K562 (cell line): ENCODE measurements at regions not wholly inside any gene's neighbourhood (a gene's known extent, or its start where the extent isn't known, plus 50 kb on each side); places are given as distances from the start of the nearest gene placed in this dataset.

ENCODE experiments used
- ATAC-seq: fragments of 200-7000 bp; cut with Tn5 transposase; 3 replicates; pipeline ENCODE4 v1.9.1; 2020; ENCODE audit warnings: moderate library complexity
- BruUV-seq: library from RNA; stranded (reverse); fragments of 400-500 nt; replicated peaks from 2 replicates; lab custom pipeline; 2021; lab: Mats Ljungman, UMichigan
- CTCF ChIA-PET: fragments of 300-600 bp; formaldehyde crosslinking; extraction: SDS; loops from one replicate; lab custom pipeline; 2021; ENCODE audit warnings: low intra/inter-chr PET ratio; lab: Yijun Ruan, JAX
- POLR2A ChIA-PET: fragments of 300-600, 350-650 bp; sonication (Branson Sonifier 250); formaldehyde crosslinking; extraction: SDS; loops from one replicate; lab custom pipeline; 2021; ENCODE audit warnings: antibody characterized with exemption, inconsistent platforms; lab: Yijun Ruan, JAX
- DNase-seq, 4 experiments: peaks; one replicate each; pipeline versions ENCODE4 v3.0.0 to v3.0.0-alpha.2; 2011 to 2018; ENCODE audit warnings: low spot score in 3 of 4, mixed read lengths in 3 of 4; ENCODE audit errors: extremely low read depth in 1 of 4
- FAIRE-seq: peaks from 2 replicates; lab custom pipeline; 2011; peaks lifted over from hg19 to GRCh38; lab: Jason Lieb, UNC
- H2AFZ ChIP-seq: 2 replicates; pipeline ENCODE4 v1.6.0; 2011; ENCODE audit warnings: low read depth, low read length, control low read depth, inconsistent platforms
- H3K27ac ChIP-seq: fragments of 200-600 bp; 3 replicates; pipeline ENCODE4 v1.8.0; 2011; ENCODE audit warnings: low read depth, mild to moderate bottlenecking, control low read depth, inconsistent platforms, low read length, moderate library complexity, mixed read lengths; ENCODE audit errors: extremely low read depth
- H3K27me3 ChIP-seq, 2 experiments: fragments of 300-600 bp in 1 of 2; 2 replicates in 1 of 2; 3 replicates in 1 of 2; pipeline versions ENCODE4 v1.6.0 to v1.8.0; 2011; ENCODE audit warnings: inconsistent platforms in 2 of 2, low read length in 2 of 2, mild to moderate bottlenecking in 1 of 2, mixed read lengths in 1 of 2, moderate library complexity in 1 of 2; ENCODE audit not compliant: control insufficient read depth in 2 of 2, insufficient read depth in 2 of 2
- H3K36me3 ChIP-seq: fragments of 300-600 bp; 3 replicates; pipeline ENCODE4 v1.8.0; 2011; ENCODE audit warnings: mild to moderate bottlenecking, low read length, inconsistent platforms; ENCODE audit not compliant: control insufficient read depth, insufficient read depth
- H3K4me1 ChIP-seq, 2 experiments: fragments of 200-600 bp in 1 of 2; replicated peaks in 1 of 2; 2 replicates in 1 of 2; 3 replicates in 1 of 2; pipeline versions ENCODE4 v1.5.1 to v1.8.0; 2011; ENCODE audit warnings: inconsistent platforms in 2 of 2, low read length in 2 of 2, mild to moderate bottlenecking in 1 of 2, mixed read lengths in 1 of 2, moderate library complexity in 1 of 2; ENCODE audit not compliant: control insufficient read depth in 2 of 2, insufficient read depth in 2 of 2
- H3K4me2 ChIP-seq: 2 replicates; pipeline ENCODE4 v1.6.1; 2011; ENCODE audit warnings: low read length, control low read depth, inconsistent platforms, mixed read lengths; ENCODE audit not compliant: insufficient read depth
- H3K4me3 ChIP-seq: fragments of 200-600 bp; sonication (generic), shearing (Covaris generic); 2 replicates; pipeline ENCODE4 v1.5.1; 2016; ENCODE audit warnings: control low read depth, inconsistent platforms
- H3K79me2 ChIP-seq: fragments of 200-600 bp; 3 replicates; pipeline ENCODE4 v1.8.0; 2011; ENCODE audit warnings: low read length, inconsistent platforms; ENCODE audit not compliant: control insufficient read depth, insufficient read depth
- H3K9ac ChIP-seq, 2 experiments: 2 replicates each; pipeline versions ENCODE4 v1.6.0 to v1.6.1; 2011; ENCODE audit warnings: low read depth in 2 of 2, low read length in 2 of 2, control low read depth in 1 of 2, inconsistent platforms in 1 of 2, mild to moderate bottlenecking in 1 of 2, mixed read lengths in 1 of 2; ENCODE audit not compliant: insufficient read depth in 1 of 2
- H3K9me1 ChIP-seq: one replicate; pipeline ENCODE4 v1.6.0; 2011; ENCODE audit warnings: inconsistent platforms, mild to moderate bottlenecking, low read length, moderate library complexity; ENCODE audit not compliant: control insufficient read depth, insufficient read depth
- H3K9me3 ChIP-seq: replicated peaks from 2 replicates; pipeline ENCODE4 v1.5.1; 2011; ENCODE audit warnings: low read depth, low read length, inconsistent platforms; ENCODE audit not compliant: control insufficient read depth, insufficient read depth
- H4K20me1 ChIP-seq: replicated peaks from 2 replicates; pipeline ENCODE4 v1.6.1; 2011; ENCODE audit warnings: low read length, inconsistent platforms, mixed read lengths; ENCODE audit not compliant: control insufficient read depth, insufficient read depth
- ATF1 ChIP-seq, 2 experiments: fragments of 450-650 bp in 1 of 2; IDR thresholded peaks; 2 replicates each; pipeline ENCODE4 v1.6.1; 2016; ENCODE audit warnings: missing compliant biosample characterization in 1 of 2, missing genetic modification characterization in 1 of 2
- CBFB ChIP-seq: sonication (generic); formaldehyde crosslinking; IDR thresholded peaks from 2 replicates; pipeline ENCODE4 v1.4.0; 2020; ENCODE audit warnings: mild to moderate bottlenecking, missing genetic modification reagents
- DNMT1 ChIP-seq: fragments of 450-650 bp; IDR thresholded peaks from 2 replicates; pipeline ENCODE4 v1.6.1; 2016; ENCODE audit warnings: antibody characterized with exemption, mild to moderate bottlenecking
- FOS ChIP-seq: IDR thresholded peaks from 3 replicates; pipeline ENCODE4 v1.6.1; 2011; ENCODE audit not compliant: insufficient read length; ENCODE audit errors: extremely low read depth
- GATAD2A ChIP-seq: fragments of 450-650 bp; IDR thresholded peaks from 2 replicates; pipeline ENCODE4 v1.6.1; 2017
- KLF13 ChIP-seq: fragments of 450-650 bp; IDR thresholded peaks from 2 replicates; pipeline ENCODE4 v1.6.1; 2016; ENCODE audit warnings: missing genetic modification characterization, low read depth, mild to moderate bottlenecking, missing compliant biosample characterization, moderate library complexity, borderline replicate concordance
- L3MBTL2 ChIP-seq: fragments of 450-650 bp; IDR thresholded peaks from 2 replicates; pipeline ENCODE4 v1.6.1; 2016; ENCODE audit warnings: mild to moderate bottlenecking, moderate library complexity
- NFATC3 ChIP-seq: fragments of 450-650 bp; IDR thresholded peaks from 2 replicates; pipeline ENCODE4 v1.6.1; 2017; ENCODE audit warnings: mild to moderate bottlenecking
- POLR2AphosphoS5 ChIP-seq: IDR thresholded peaks from 2 replicates; pipeline ENCODE4 v1.6.1; 2011; ENCODE audit warnings: mild to moderate bottlenecking, low read depth, low read length, moderate library complexity; ENCODE audit not compliant: control insufficient read depth, insufficient read depth
- RNF2 ChIP-seq: sonication (generic); IDR thresholded peaks from 2 replicates; pipeline ENCODE4 v1.6.1; 2016
- TCF3 ChIP-seq: sonication (generic); formaldehyde crosslinking; IDR thresholded peaks from 2 replicates; pipeline ENCODE4 v1.4.0; 2020; ENCODE audit warnings: mild to moderate bottlenecking, missing genetic modification reagents
- YY1 ChIP-seq, 3 experiments: IDR thresholded peaks; 2 replicates each; pipeline ENCODE4 v1.6.1; 2011; ENCODE audit warnings: low read length in 2 of 3, mild to moderate bottlenecking in 2 of 3, moderate library complexity in 2 of 3, borderline replicate concordance in 1 of 3, control low read depth in 1 of 3, low read depth in 1 of 3; ENCODE audit not compliant: insufficient read depth in 3 of 3, insufficient replicate concordance in 2 of 3, control insufficient read depth in 1 of 3, insufficient read length in 1 of 3; ENCODE audit errors: extremely low read depth in 1 of 3
- ZC3H4 ChIP-seq: sonication (generic); formaldehyde crosslinking; IDR thresholded peaks from 2 replicates; pipeline ENCODE4 v1.9.0; 2021; ENCODE audit warnings: missing genetic modification reagents, borderline replicate concordance
- ZNF586 ChIP-seq: fragments of 450-650 bp; formaldehyde crosslinking; conservative IDR thresholded peaks from 2 replicates; pipeline ENCODE4 v1.4.0; 2020; ENCODE audit warnings: mild to moderate bottlenecking, moderate library complexity
- WGBS: fragments of 100-300 bp; shearing (Covaris generic); methylation state at CpG from one replicate; pipeline ENCODE4 v1.1.6; 2016; ENCODE audit warnings: low coverage, mixed read lengths; ENCODE audit not compliant: insufficient coverage; ENCODE audit errors: missing lambda C conversion rate; 5-methylcytosine and 5-hydroxymethylcytosine counted together
- in situ Hi-C: fragments of 300-500 bp; cut with MboI; formaldehyde crosslinking; loops from 4 replicates; pipeline ENCODE4 v1.15.0; 2018; ENCODE audit warnings: inconsistent platforms, mixed read lengths
- intact Hi-C: fragments of 100-400 bp; cut with micrococcal nuclease; formaldehyde crosslinking; loops from 2 replicates; pipeline ENCODE4 v1.14.2; 2022
- TF ChIP-seq, protein P1 (sequence below): sonication (generic); formaldehyde crosslinking; IDR thresholded peaks from 2 replicates; pipeline ENCODE4 v1.8.0; 2022; ENCODE audit warnings: mild to moderate bottlenecking, missing genetic modification reagents
- TF ChIP-seq, protein P2 (sequence below): fragments of 450-650 bp; formaldehyde crosslinking; IDR thresholded peaks from 2 replicates; pipeline ENCODE4 v1.4.0; 2022; ENCODE audit warnings: mild to moderate bottlenecking, moderate library complexity
- TF ChIP-seq, protein P3 (sequence below): sonication (generic); formaldehyde crosslinking; IDR thresholded peaks from 2 replicates; pipeline ENCODE4 v1.8.1; 2022; ENCODE audit warnings: missing genetic modification reagents

DNA sequence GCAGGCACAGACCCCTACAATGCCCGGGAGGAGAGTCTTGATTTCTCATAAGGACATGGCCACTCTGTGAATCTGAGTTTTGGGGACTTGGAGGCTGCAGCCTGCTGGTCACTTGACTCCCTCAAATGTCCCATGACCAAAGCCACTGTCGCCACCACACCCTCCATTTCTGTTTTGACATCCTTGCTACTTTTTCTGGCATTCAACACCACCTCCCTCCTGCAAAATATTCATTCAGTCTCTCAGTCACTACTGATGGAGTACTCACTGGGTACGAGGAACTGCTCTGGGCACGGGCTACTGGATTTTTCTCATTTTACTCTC is 208.6 kb upstream of the HAAO start (continued):
- TF ChIP-seq, protein P1, sequence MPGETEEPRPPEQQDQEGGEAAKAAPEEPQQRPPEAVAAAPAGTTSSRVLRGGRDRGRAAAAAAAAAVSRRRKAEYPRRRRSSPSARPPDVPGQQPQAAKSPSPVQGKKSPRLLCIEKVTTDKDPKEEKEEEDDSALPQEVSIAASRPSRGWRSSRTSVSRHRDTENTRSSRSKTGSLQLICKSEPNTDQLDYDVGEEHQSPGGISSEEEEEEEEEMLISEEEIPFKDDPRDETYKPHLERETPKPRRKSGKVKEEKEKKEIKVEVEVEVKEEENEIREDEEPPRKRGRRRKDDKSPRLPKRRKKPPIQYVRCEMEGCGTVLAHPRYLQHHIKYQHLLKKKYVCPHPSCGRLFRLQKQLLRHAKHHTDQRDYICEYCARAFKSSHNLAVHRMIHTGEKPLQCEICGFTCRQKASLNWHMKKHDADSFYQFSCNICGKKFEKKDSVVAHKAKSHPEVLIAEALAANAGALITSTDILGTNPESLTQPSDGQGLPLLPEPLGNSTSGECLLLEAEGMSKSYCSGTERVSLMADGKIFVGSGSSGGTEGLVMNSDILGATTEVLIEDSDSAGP (CRISPR knock-in tag): no peak
- TF ChIP-seq ZC3H4 (CRISPR knock-in tag) (no peak), POLR2AphosphoS5 (no peak), KLF13 (tag) (no peak), GATAD2A (no peak)
- TF ChIP-seq, all 486 proteins: peak for 0

DNA sequence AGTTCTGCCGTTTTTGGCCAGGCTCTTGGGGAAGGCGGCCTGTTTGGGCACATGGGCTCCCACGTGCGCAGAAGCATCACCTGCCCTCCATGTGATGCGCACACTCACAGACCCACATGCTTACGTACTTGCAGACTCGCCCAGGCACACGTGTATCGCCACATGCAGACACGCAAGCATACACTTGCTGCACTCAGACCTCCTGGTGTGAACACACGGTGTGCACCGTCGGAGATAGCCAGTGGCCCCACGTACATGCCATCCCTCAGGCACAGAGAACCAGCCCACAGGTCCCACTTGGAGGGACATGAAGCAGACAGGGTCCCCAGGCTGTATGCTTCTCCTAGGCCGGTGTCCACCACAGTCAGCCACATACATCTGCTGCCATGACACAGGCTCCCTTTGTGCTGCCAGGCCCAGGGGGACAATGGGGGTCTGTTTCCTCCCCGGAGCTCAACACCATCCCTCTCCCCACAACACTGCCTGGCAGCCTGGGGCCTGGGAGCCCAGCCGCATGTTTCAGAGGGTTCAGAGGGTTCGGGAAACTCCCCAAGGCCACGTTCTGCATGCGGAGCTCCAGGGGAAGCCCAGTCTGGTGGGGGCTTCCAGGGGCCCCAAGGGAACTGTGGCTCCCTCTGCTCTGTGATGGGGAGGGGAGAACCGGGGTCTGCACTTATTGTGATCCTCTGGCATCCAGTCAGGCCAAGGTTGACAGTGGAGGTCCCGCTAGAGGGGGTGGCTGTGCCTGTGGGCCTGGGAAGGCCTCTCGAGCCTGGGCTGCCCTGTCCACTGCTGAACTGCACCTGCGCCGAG is 208.1 kb upstream of the HAAO start:
- FAIRE-seq (no peak), DNase-seq (no peak), ATAC-seq (no peak)
- no peaks in the 10 kb centered on the region for H3K36me3 ChIP-seq
- H3K4me3 ChIP-seq: no peak overlapping the region
- H3K4me2 ChIP-seq: no peak overlapping the region
- in situ Hi-C loops: no loop called here
- intact Hi-C loops: no loop called here
- BruUV-seq: no TSS peak
- ChIA-PET CTCF (no interaction called here), POLR2A (no interaction called here)
- H3K27me3 ChIP-seq: no peaks in the 10 kb centered on the region
- no peak overlapping the region for H3K27ac ChIP-seq
- H2AFZ ChIP-seq: no peak overlapping the region
- peak overlapping the region in 1 of 2 experiments; percentile 69; a peak in 2 of 4 replicates for H3K9ac ChIP-seq
- H3K4me1 ChIP-seq: peaks cover 0 to 10% of the 10 kb centered on the region in 2 experiments; a peak in 3 of 5 replicates
- 69% methylated on average over 24 of the region's 25 CpGs for WGBS
- H4K20me1 ChIP-seq: no peaks in the 10 kb centered on the region
- no peaks in the 10 kb centered on the region for H3K79me2 ChIP-seq
- H3K9me1 ChIP-seq: no peaks in the 10 kb centered on the region
- peaks cover 2% of the 10 kb centered on the region; the same call in 1 of the 2 replicates for H3K9me3 ChIP-seq
- TF ChIP-seq YY1 (IDR thresholded peaks at IDR 0.05; ENCODE audit: borderline replicate concordance in 1 of 3, control insufficient read depth in 1 of 3, extremely low read depth in 1 of 3, insufficient read depth in 3 of 3, insufficient read length in 1 of 3, insufficient replicate concordance in 2 of 3, low read depth in 1 of 3, low read length in 2 of 3): no peak
- TF ChIP-seq TCF3 (CRISPR knock-in tag): no peak
- TF ChIP-seq, protein P2, sequence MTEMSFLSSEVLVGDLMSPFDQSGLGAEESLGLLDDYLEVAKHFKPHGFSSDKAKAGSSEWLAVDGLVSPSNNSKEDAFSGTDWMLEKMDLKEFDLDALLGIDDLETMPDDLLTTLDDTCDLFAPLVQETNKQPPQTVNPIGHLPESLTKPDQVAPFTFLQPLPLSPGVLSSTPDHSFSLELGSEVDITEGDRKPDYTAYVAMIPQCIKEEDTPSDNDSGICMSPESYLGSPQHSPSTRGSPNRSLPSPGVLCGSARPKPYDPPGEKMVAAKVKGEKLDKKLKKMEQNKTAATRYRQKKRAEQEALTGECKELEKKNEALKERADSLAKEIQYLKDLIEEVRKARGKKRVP: no peak
- TF ChIP-seq ZNF586 (CRISPR knock-in tag): no peak
- TF ChIP-seq L3MBTL2: no peak
- no peak for TF ChIP-seq FOS
- no peak for TF ChIP-seq ATF1 (CRISPR knock-in tag; IDR thresholded peaks at IDR 0.05)
- TF ChIP-seq ATF1 (tag; IDR thresholded peaks at IDR 0.05): no peak
- no peak for TF ChIP-seq NFATC3
- no peak for TF ChIP-seq KLF13 (tag)
- TF ChIP-seq, protein P3, sequence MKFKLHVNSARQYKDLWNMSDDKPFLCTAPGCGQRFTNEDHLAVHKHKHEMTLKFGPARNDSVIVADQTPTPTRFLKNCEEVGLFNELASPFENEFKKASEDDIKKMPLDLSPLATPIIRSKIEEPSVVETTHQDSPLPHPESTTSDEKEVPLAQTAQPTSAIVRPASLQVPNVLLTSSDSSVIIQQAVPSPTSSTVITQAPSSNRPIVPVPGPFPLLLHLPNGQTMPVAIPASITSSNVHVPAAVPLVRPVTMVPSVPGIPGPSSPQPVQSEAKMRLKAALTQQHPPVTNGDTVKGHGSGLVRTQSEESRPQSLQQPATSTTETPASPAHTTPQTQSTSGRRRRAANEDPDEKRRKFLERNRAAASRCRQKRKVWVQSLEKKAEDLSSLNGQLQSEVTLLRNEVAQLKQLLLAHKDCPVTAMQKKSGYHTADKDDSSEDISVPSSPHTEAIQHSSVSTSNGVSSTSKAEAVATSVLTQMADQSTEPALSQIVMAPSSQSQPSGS (CRISPR knock-in tag): no peak
- TF ChIP-seq CBFB (CRISPR knock-in tag): no peak
- TF ChIP-seq RNF2: no peak
- TF ChIP-seq DNMT1: no peak
